ENCODE measurements at regions not wholly inside any gene's neighbourhood (a gene's known extent, or its start where the extent isn't known, plus 50 kb on each side); places are given as distances from the start of the nearest gene placed in this dataset.
"Not testable (repeated sequence)": the region's sequence is repeated elsewhere in the genome, so short reads cannot be mapped to it uniquely, and the experiment has no call there.

GRCh38 chr16:59048876-59049275, 314.8 kb upstream of the GOT2 start:
- H3K9me3 ChIP-seq (ENCODE audit: control insufficient read depth, low read depth, low read length), result no peaks in the 10 kb centered on the region
- H3K36me3 ChIP-seq (ENCODE audit: control insufficient read depth, low read depth, low read length), result no peaks in the 10 kb centered on the region
- H3K27ac ChIP-seq (ENCODE audit: low read length), result no peak overlapping the region
- no peak overlapping the region for H3K4me3 ChIP-seq (ENCODE audit: low read length)
- no peak overlapping the region for H3K9ac ChIP-seq (ENCODE audit: low read length)
- no peaks in the 10 kb centered on the region for H3K27me3 ChIP-seq (ENCODE audit: control insufficient read depth, insufficient read depth, low read length)
- no peaks in the 10 kb centered on the region for H3K4me1 ChIP-seq (ENCODE audit: control insufficient read depth, low read depth, low read length)

GRCh38 chr16:59047114-59047513, 313.0 kb upstream of the GOT2 start:
- Histone ChIP-seq H3K27me3 (ENCODE audit: control insufficient read depth, insufficient read depth, low read length) (no peaks in the 10 kb centered on the region), H3K4me1 (ENCODE audit: control insufficient read depth, low read depth, low read length) (no peaks in the 10 kb centered on the region), H3K9me3 (ENCODE audit: control insufficient read depth, low read depth, low read length) (no peaks in the 10 kb centered on the region), H3K4me3 (ENCODE audit: low read length) (no peak overlapping the region), H3K27ac (ENCODE audit: low read length) (no peak overlapping the region), H3K36me3 (ENCODE audit: control insufficient read depth, low read depth, low read length) (no peaks in the 10 kb centered on the region), H3K9ac (ENCODE audit: low read length) (no peak overlapping the region)

DNA sequence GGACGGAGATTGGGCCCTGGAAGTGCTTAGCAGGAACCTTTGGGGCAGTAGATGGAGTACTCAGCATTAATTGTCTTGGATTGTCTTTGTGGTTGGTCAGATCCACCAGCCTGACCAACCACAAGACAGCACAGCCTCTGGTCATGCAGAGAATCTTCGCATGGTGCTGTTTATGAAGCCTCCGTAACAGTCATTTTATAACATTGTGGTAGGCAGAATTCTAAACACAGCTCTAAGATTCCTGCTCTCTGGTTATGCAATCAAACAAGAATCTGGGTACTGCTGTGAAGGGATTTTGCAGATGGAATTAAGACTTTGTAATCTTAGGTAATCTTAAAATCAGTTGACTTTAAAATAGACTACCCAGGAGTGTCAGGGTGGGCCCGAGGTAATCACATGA, 312.2 kb upstream of the GOT2 start:
- H3K27me3 ChIP-seq (ENCODE audit: control insufficient read depth, insufficient read depth, low read length), result no peaks in the 10 kb centered on the region
- no peak overlapping the region for H3K9ac ChIP-seq (ENCODE audit: low read length)
- no peaks in the 10 kb centered on the region for H3K9me3 ChIP-seq (ENCODE audit: control insufficient read depth, low read depth, low read length)
- H3K4me1 ChIP-seq (ENCODE audit: control insufficient read depth, low read depth, low read length), result no peaks in the 10 kb centered on the region
- no peak overlapping the region for H3K27ac ChIP-seq (ENCODE audit: low read length)
- H3K4me3 ChIP-seq (ENCODE audit: low read length), result no peak overlapping the region
- H3K36me3 ChIP-seq (ENCODE audit: control insufficient read depth, low read depth, low read length), result no peaks in the 10 kb centered on the region

- no peaks in the 10 kb centered on the region for H3K9me3 ChIP-seq (ENCODE audit: control insufficient read depth, low read depth, low read length)
Measured at GRCh38 chr16:59045501-59045900, 311.4 kb upstream of the GOT2 start.

DNA sequence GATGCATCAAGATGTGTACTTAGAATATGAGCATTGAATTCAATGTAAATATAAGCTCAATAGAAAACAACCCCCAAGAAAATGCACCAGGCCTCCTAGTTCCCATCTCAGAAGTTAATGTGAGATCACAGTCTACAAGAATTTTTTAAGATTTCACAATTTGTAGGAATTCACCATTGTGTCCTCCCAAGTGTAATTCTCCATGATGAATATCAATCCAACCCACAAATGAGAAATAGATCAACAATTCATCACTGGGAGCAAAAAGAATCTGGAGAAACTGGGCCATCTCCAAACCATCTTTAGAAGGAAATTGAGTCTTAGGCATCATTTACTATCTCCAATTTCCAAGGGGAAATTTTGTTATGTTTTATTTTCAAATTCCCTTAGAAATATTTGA, 310.5 kb upstream of the GOT2 start:
- no peaks in the 10 kb centered on the region for H3K9me3 ChIP-seq (ENCODE audit: control insufficient read depth, low read depth, low read length)
- H3K9ac ChIP-seq (ENCODE audit: low read length), result no peak overlapping the region
- no peak overlapping the region for H3K27ac ChIP-seq (ENCODE audit: low read length)
- no peak overlapping the region for H3K4me3 ChIP-seq (ENCODE audit: low read length)
- H3K27me3 ChIP-seq (ENCODE audit: control insufficient read depth, insufficient read depth, low read length), result no peaks in the 10 kb centered on the region
- H3K4me1 ChIP-seq (ENCODE audit: control insufficient read depth, low read depth, low read length), result no peaks in the 10 kb centered on the region
- no peaks in the 10 kb centered on the region for H3K36me3 ChIP-seq (ENCODE audit: control insufficient read depth, low read depth, low read length)

More at GRCh38 chr16:59045501-59045900, 311.4 kb upstream of the GOT2 start:
- no peaks in the 10 kb centered on the region for H3K4me1 ChIP-seq (ENCODE audit: control insufficient read depth, low read depth, low read length)
- H3K36me3 ChIP-seq (ENCODE audit: control insufficient read depth, low read depth, low read length), result no peaks in the 10 kb centered on the region
- H3K27me3 ChIP-seq (ENCODE audit: control insufficient read depth, insufficient read depth, low read length), result no peaks in the 10 kb centered on the region
- H3K9ac ChIP-seq (ENCODE audit: low read length), result no peak overlapping the region
- H3K4me3 ChIP-seq (ENCODE audit: low read length), result no peak overlapping the region
- no peak overlapping the region for H3K27ac ChIP-seq (ENCODE audit: low read length)

- Histone ChIP-seq H3K4me1 (ENCODE audit: control insufficient read depth, low read depth, low read length) (no peaks in the 10 kb centered on the region), H3K4me3 (ENCODE audit: low read length) (no peak overlapping the region), H3K27ac (ENCODE audit: low read length) (no peak overlapping the region), H3K36me3 (ENCODE audit: control insufficient read depth, low read depth, low read length) (no peaks in the 10 kb centered on the region), H3K9me3 (ENCODE audit: control insufficient read depth, low read depth, low read length) (no peaks in the 10 kb centered on the region), H3K27me3 (ENCODE audit: control insufficient read depth, insufficient read depth, low read length) (no peaks in the 10 kb centered on the region), H3K9ac (ENCODE audit: low read length) (no peak overlapping the region)
Measured at GRCh38 chr16:59042301-59042700, 308.2 kb upstream of the GOT2 start.

DNA sequence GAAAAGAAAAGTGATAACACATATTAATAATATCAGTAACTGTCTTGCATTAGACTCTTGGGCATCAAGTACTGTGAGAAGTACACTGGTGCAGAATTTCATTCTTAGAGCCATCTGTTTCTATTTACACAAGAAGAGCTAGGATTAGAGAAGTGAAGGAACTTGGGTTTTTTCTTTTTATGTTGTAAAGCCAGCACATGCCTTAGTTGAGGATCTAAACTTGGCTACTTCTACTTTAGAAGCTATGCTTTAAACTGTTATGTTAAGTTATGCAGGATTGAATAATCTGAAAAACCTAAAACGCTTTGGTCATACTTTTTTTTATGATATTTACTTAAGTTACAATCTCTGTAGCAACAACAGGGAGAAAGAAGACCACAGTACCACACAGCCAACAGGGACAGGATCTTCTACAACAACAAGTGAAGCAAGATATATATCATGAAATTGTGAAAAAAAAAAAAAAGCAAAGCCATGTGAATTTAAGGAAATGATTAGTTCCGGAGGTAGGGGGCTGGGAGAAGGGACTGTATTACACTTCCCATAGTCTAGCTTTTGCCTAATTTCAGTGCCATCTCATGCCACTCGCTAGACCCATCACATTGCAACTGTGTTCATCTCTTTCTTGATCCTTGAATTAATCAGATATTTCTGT, 305.1 kb upstream of the GOT2 start:
- Histone ChIP-seq H3K4me3 (ENCODE audit: low read length) (no peak overlapping the region), H3K4me1 (ENCODE audit: control insufficient read depth, low read depth, low read length) (no peaks in the 10 kb centered on the region), H3K36me3 (ENCODE audit: control insufficient read depth, low read depth, low read length) (no peaks in the 10 kb centered on the region), H3K9me3 (ENCODE audit: control insufficient read depth, low read depth, low read length) (no peaks in the 10 kb centered on the region), H3K27me3 (ENCODE audit: control insufficient read depth, insufficient read depth, low read length) (no peaks in the 10 kb centered on the region), H3K27ac (ENCODE audit: low read length) (no peak overlapping the region), H3K9ac (ENCODE audit: low read length) (no peak overlapping the region)

DNA sequence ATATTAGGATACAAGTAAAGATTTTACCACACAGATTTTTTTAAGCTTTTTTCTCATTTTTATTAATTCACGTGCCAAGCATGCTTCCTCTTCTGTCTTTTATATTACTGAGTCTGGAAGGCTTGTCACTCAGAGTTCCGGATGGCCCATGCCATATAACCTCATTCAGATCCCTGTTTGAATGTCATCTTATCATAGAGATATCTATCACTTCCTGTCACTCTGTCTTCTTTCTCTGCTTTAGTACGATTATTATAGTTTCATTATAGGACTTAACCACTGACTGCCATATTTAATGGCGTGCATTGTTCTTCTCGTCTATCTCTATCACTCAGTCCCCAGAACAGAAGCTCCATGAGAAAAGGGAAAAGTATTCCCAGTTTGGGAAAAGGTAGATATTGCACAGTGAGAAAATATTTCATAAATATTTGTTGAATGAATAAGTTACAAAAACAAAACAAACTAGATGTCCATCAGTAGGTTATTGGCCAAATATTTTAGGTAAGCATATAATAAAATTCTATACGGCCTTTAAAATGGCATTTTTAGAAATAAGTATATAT, 296.9 kb upstream of the GOT2 start:
- Histone ChIP-seq H3K9ac (ENCODE audit: low read length) (no peak overlapping the region), H3K27ac (ENCODE audit: low read length) (no peak overlapping the region), H3K4me3 (ENCODE audit: low read length) (no peak overlapping the region), H3K27me3 (ENCODE audit: control insufficient read depth, insufficient read depth, low read length) (no peaks in the 10 kb centered on the region), H3K4me1 (ENCODE audit: control insufficient read depth, low read depth, low read length) (no peaks in the 10 kb centered on the region), H3K9me3 (ENCODE audit: control insufficient read depth, low read depth, low read length) (no peaks in the 10 kb centered on the region), H3K36me3 (ENCODE audit: control insufficient read depth, low read depth, low read length) (no peaks in the 10 kb centered on the region)

DNA sequence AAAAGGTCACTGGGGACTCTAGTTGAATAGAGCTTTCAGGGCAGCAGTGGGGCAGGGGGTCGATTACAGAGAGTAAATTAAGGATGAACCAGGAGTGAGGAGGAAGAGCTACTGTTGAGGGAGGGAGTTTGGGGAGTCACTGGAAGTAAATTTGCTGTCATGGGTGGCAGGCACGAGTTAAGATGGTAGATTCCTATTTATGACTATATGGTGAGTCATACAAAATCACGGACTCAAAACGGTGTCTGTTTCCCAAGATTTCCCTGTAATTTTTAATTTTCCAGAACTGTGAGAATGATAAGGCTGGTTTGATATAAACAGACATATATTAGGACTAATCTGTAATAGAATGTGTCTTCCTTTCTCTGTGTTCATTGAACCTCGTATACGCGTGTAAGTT, 287.6 kb upstream of the GOT2 start:
- Histone ChIP-seq H3K9me3 (ENCODE audit: control insufficient read depth, low read depth, low read length) (no peaks in the 10 kb centered on the region), H3K27me3 (ENCODE audit: control insufficient read depth, insufficient read depth, low read length) (no peaks in the 10 kb centered on the region), H3K36me3 (ENCODE audit: control insufficient read depth, low read depth, low read length) (no peaks in the 10 kb centered on the region), H3K27ac (ENCODE audit: low read length) (no peak overlapping the region), H3K4me3 (ENCODE audit: low read length) (no peak overlapping the region), H3K9ac (ENCODE audit: low read length) (no peak overlapping the region), H3K4me1 (ENCODE audit: control insufficient read depth, low read depth, low read length) (no peaks in the 10 kb centered on the region)

- H3K27me3 ChIP-seq (ENCODE audit: control insufficient read depth, insufficient read depth, low read length), result no peaks in the 10 kb centered on the region
- H3K9me3 ChIP-seq (ENCODE audit: control insufficient read depth, low read depth, low read length), result no peaks in the 10 kb centered on the region
- H3K4me1 ChIP-seq (ENCODE audit: control insufficient read depth, low read depth, low read length), result no peaks in the 10 kb centered on the region
- no peak overlapping the region for H3K27ac ChIP-seq (ENCODE audit: low read length)
- no peak overlapping the region for H3K9ac ChIP-seq (ENCODE audit: low read length)
- H3K4me3 ChIP-seq (ENCODE audit: low read length), result no peak overlapping the region
- no peaks in the 10 kb centered on the region for H3K36me3 ChIP-seq (ENCODE audit: control insufficient read depth, low read depth, low read length)
Measured at GRCh38 chr16:59013930-59014329, 279.8 kb upstream of the GOT2 start.

DNA sequence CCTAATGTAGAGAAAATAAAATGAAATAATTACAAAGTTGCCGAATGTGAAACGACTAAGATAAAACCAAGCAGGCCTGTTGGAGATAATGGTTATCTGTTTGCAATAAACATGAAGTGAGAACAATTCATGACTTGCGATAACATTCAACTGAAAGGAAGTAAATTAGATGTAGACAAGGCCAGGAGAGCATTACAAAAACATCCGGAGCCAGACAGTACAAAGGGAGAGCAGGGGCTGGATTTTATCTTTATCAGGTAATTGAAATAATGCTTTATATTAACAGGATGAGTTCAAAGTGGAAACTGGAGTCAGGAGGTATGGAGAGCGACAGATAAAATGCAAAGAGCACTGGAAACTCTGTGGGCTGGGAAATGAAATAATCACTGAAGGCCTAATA, 265.6 kb upstream of the GOT2 start:
- H3K27ac ChIP-seq (ENCODE audit: low read length), result no peak overlapping the region
- H3K27me3 ChIP-seq (ENCODE audit: control insufficient read depth, insufficient read depth, low read length), result no peaks in the 10 kb centered on the region
- no peak overlapping the region for H3K9ac ChIP-seq (ENCODE audit: low read length)
- no peak overlapping the region for H3K4me3 ChIP-seq (ENCODE audit: low read length)
- H3K36me3 ChIP-seq (ENCODE audit: control insufficient read depth, low read depth, low read length), result no peaks in the 10 kb centered on the region
- H3K9me3 ChIP-seq (ENCODE audit: control insufficient read depth, low read depth, low read length), result no peaks in the 10 kb centered on the region
- H3K4me1 ChIP-seq (ENCODE audit: control insufficient read depth, low read depth, low read length), result no peaks in the 10 kb centered on the region

- not testable (repeated sequence) for H3K9me3 ChIP-seq (ENCODE audit: control insufficient read depth, low read depth, low read length); H3K4me3 ChIP-seq (ENCODE audit: low read length); H3K27ac ChIP-seq (ENCODE audit: low read length); H3K36me3 ChIP-seq (ENCODE audit: control insufficient read depth, low read depth, low read length); H3K27me3 ChIP-seq (ENCODE audit: control insufficient read depth, insufficient read depth, low read length); H3K4me1 ChIP-seq (ENCODE audit: control insufficient read depth, low read depth, low read length); H3K9ac ChIP-seq (ENCODE audit: low read length)
Measured at GRCh38 chr16:58992755-58993154, 258.6 kb upstream of the GOT2 start.

All from iPS-18a (cell line).